HG03066 (cell line): ENCODE measurements at regions not wholly inside any gene's neighbourhood (a gene's known extent, or its start where the extent isn't known, plus 50 kb on each side); places are given as distances from the start of the nearest gene placed in this dataset.
A peak's percentile ranks its signal among the peaks of the same experiment; 100 is the strongest.

Experiments
- ATAC-seq: cut with Tn5 transposase; IDR thresholded peaks from one replicate; pipeline ENCODE4 v1.9.1; 2021; ENCODE audit warnings: low read depth; ENCODE audit not compliant: unreplicated experiment

DNA sequence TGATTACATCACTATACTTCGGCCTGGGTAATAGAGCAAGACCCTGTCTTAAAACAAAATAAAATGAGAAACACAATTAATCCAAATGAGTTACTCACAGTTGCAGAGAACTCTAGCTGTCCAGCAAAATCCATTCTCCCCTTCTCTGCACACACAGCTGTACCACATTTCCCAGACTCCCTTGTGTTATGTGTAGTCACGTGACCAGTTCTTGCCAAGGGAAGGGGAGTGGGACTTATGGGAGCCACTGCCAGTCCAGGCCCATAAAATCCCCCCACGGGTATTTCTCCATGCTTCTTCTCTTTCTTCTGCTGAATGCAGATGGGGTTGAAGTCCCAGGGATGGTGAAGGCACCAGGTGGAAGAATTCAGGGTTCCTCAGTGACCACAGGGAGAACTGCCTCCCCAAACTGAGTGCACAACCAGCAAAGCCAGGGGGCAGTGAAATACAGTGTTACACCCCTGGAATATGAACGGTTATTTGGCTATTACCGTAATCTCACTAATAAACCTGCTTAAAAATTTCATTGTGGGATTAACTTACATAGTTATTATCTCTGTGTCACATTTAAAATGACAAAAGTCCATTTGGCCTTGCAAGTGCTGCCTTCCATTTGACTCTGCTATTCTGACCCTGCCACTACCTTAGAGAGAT is 85.6 kb upstream of the FMN2 start:
- ATAC-seq, result no peak

DNA sequence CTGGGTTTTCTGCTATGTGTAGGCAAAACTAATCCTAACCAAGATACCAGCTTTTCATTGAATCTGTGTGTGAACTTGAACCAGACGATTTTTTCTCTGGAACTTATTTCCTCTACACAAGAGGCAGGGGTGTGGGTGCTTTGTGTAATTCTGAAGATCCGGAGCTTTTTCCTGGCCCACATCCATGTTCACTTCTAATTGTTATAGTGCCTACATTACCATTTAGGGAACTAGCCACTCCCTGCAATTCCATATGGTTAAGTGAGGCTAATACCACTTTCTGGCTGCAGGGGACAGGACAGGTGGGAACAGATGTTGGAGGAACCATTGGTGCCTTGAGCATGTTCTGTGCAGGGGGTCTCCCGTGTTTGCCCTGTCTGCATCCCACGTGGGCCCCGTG is 83.4 kb upstream of the FMN2 start:
- no peak for ATAC-seq

DNA sequence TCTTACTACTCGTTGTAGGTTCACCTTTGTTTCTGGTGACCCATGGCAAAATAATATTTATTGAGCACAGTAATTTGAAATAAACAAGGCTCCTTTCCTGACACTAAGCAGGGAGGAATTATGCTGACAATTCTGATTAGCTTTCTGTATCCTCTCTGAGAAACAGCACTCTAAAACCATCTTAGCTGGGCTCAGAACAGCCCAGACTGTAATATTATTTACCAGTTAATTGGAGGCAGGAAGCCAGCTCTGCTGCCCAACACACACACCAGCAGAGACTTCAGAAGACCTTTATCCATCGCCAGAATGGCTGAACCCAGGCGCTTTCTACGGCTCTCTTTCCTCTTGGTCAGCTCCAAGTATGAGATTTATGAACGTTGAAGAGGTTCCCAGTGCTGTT is 77.6 kb upstream of the FMN2 start:
- ATAC-seq, result no peak

GRCh38 chr1:240018617-240019016 is 73.1 kb upstream of the FMN2 start:
- no peak for ATAC-seq

GRCh38 chr1:240019524-240019923 is 72.2 kb upstream of the FMN2 start:
- ATAC-seq, result no peak

DNA sequence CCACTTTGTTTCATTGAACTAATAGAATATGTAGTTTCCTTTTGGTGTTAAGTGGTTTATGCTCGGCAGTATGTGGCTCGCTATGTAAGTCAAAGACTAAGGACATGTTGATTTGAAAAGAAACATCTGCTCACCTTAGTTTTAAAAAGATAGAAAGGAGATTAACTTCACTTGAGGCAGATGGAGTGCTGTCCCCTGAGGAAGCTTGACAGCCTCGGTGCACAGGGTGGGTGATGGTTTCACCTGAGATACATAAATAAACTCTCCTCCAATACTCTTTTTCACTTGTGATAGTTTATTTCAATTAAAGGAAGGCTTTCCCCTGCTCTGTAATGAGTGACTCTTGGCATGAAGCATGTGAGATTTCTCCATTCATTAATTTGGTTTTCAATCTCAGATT is 70.8 kb upstream of the FMN2 start:
- no peak for ATAC-seq

DNA sequence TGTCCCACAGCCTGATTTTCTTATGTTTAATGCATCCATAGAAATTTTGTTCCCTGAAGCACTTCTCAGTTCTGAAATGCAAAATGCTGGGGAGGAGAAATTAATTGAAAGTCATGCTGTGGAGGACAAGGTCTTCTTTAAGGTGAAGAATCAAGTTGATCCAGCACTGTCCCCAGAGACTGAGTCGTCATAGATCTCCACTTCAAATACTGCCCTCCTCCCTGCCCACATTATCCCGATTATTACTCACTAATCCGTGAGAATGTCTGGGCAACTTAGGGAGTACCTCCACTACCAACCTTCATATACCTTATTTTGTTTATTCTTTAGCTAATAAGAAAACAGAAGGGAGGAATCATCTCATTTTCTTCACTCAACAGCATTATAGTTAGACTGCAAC is 70.0 kb upstream of the FMN2 start:
- no peak for ATAC-seq

DNA sequence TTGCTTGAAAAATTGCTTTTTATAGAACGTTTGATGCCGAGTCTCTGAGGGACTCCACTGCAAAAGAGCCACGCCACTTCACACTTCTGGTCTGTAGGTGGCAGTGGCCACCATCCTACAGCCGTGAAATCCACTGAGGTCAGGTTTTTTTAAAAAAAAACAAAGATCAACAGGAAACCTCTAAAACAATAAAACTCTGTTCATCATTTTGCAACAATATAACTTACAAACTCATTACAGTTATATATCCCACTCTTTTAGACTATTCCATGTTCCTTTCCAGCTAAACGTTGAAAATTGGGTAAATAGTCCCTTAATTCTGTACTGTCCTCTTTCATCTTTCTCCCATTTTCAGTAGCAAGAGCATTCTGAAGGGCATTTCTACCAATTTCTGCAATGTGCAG is 64.6 kb upstream of the FMN2 start:
- ATAC-seq, result peak; percentile 76

DNA sequence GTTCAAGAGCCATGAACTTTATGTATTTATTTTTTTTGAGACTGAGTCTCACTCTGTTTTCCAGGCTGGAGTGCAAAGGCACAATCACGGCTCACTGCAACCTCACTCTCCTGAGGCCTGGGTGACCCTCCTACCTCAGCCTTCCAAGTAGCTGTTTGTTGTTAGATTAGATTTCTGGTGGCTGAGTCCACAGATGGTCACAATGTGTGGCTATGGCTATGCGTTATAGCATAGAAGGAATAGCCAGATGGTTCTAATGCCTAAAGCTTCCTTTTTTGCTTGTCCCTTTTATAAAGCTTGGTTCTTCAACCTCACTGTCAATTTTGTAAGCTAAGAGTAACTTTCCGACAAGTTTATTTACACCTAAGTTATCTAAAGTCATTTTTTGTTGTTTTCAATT is 62.3 kb upstream of the FMN2 start:
- ATAC-seq, result no peak

DNA sequence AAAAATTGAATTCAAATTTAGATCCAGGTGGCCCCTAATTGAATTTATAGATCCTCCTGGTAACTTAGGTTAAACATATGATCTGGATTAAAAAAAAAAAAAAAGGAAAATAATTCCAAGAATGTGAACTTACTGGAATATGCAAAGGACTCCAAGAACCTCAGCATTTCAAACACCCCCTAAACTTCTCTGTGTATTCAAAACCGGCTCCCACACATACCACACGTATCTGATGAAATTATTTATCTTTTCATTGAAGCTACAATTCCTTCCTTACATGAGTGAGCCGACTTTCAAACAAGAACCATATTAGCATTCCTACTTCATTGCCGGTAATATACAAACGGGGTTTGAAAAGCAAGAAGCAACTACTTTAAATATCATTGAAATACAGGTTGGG is 61.4 kb upstream of the FMN2 start:
- ATAC-seq, result no peak

DNA sequence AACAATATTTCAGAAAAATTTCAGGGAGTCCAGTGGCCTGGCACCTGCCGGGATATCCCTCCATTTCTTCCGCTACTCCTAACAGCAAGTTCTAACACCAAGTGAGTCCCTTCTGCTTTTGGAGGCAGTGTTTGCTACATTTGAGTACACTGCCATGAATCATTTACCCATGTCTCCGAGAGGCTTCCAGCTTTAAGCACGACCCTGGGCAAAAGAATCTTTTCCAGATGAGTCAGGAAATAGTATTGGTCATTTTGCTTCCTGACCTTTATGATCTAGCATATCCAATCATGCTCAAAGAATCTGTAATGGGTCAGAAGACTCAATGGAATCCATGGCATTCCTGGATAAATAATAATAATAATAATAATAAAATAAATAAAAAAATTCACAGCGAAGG is 60.7 kb upstream of the FMN2 start:
- no peak for ATAC-seq

DNA sequence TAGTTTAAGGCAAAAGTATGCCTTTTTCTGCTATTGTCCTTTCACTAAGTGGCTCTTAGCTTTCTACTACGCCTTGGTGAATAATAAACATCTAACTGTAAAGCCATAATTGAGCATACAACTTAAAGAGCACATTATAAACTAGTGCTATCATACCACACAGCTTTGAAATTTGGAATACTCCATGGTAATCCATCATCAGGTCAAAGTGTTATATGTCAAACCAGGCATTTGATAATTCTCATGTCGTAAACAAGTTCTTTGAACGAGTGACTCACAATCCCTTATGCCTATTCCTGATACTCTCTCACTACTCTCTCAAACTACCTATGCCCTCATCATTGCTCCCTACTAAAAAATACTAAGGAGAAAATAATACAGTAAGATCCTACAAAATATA is 60.3 kb upstream of the FMN2 start:
- ATAC-seq, result no peak

DNA sequence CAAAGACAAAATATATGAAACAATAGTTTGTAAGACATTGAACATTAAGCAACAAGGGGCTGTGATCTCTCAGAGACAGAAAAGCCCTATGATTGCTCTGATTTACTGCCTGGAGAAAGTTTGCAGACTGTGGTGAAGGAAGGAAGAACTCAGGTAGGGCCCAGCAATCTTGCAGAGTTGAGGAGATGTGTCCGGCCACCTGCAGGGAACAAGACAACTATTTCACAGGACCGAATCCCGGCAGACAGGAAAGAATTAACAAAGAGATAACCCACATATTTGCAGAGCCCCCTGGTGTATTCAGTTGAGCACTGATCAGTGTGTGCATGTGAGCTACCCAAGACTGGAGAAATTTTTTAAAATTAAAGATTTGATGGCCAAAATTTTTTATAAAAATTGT is 58.3 kb upstream of the FMN2 start:
- no peak for ATAC-seq

DNA sequence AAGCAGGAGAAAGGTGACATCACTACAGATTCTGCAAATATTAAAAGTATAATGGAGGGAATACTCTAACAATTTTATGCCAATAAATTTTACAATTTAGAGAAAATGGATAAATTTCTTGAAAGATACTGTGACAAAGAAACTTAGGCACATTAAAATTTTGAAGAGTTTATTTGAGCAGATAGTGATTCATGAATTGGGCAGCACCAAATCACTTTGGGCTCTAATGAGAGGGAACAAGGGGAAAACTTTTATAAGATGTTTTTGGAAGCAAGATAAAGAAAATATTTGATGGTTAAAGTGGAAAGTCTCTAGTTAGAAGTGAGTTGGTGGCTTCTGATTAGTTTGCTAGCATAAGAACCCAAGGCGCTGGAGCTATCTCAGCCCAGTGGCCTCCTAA is 55.2 kb upstream of the FMN2 start:
- no peak for ATAC-seq
